DND-41 (cell line): ENCODE measurements at regions not wholly inside any gene's neighbourhood (a gene's known extent, or its start where the extent isn't known, plus 50 kb on each side); places are given as distances from the start of the nearest gene placed in this dataset.

Experiments
- ATAC-seq: fragments of 200-7000 bp; cut with Tn5 transposase; 3 replicates; pipeline ENCODE4 v1.9.1; 2021; ENCODE audit warnings: low read depth; ENCODE audit not compliant: insufficient read depth
- DNase-seq: peaks from one replicate; pipeline ENCODE4 v3.0.0-alpha.2; 2020
- H2AFZ ChIP-seq: 2 replicates; pipeline ENCODE4 v1.6.0; 2012; ENCODE audit warnings: low read depth, low read length
- H3K27ac ChIP-seq: 2 replicates; pipeline ENCODE4 v1.5.1; 2012; ENCODE audit warnings: low read length, inconsistent platforms
- H3K27me3 ChIP-seq: fragments of 200-600 bp; sonication (generic); 2 replicates; pipeline ENCODE4 v1.6.0; 2012; ENCODE audit warnings: low read length, mild to moderate bottlenecking, inconsistent platforms; ENCODE audit not compliant: insufficient read depth, poor library complexity
- H3K36me3 ChIP-seq: 2 replicates; pipeline ENCODE4 v1.5.1; 2012; ENCODE audit warnings: low read length, inconsistent platforms; ENCODE audit not compliant: insufficient read depth
- H3K4me1 ChIP-seq: 2 replicates; pipeline ENCODE4 v1.5.1; 2012; ENCODE audit warnings: mild to moderate bottlenecking, low read length; ENCODE audit not compliant: insufficient read depth
- H3K4me2 ChIP-seq: 2 replicates; pipeline ENCODE4 v1.6.0; 2012; ENCODE audit warnings: mild to moderate bottlenecking, moderate library complexity, low read length, inconsistent platforms; ENCODE audit not compliant: insufficient read depth
- H3K4me3 ChIP-seq, 2 experiments: fragments of 200-600 bp in 1 of 2; shearing (Covaris generic) in 1 of 2; 2 replicates each; pipeline ENCODE4 v1.5.1; 2012 to 2016; ENCODE audit warnings: inconsistent platforms in 2 of 2, low read length in 2 of 2, mild to moderate bottlenecking in 2 of 2, low read depth in 1 of 2, moderate library complexity in 1 of 2
- H3K79me2 ChIP-seq: 2 replicates; pipeline ENCODE4 v1.6.0; 2012; ENCODE audit warnings: low read length, inconsistent platforms; ENCODE audit not compliant: insufficient read depth
- H3K9ac ChIP-seq: 2 replicates; pipeline ENCODE4 v1.6.0; 2012; ENCODE audit warnings: low read depth, mild to moderate bottlenecking, inconsistent platforms, low read length, moderate library complexity
- H3K9me3 ChIP-seq: 2 replicates; pipeline ENCODE4 v1.5.1; 2012; ENCODE audit warnings: low read length, moderate library complexity, mild to moderate bottlenecking, inconsistent platforms; ENCODE audit not compliant: insufficient read depth, severe bottlenecking
- H4K20me1 ChIP-seq: 2 replicates; pipeline ENCODE4 v1.6.0; 2012; ENCODE audit warnings: low read length; ENCODE audit not compliant: insufficient read depth
- CTCF ChIP-seq: IDR thresholded peaks from 2 replicates; pipeline ENCODE4 v1.5.1; 2012; ENCODE audit warnings: borderline replicate concordance, low read length, moderate library complexity, mild to moderate bottlenecking; ENCODE audit not compliant: poor library complexity, severe bottlenecking; ENCODE audit errors: extremely low read depth
- EZH2 ChIP-seq: IDR thresholded peaks from 3 replicates; pipeline ENCODE4 v1.6.1; 2012; ENCODE audit warnings: borderline replicate concordance, low read depth, mild to moderate bottlenecking, moderate library complexity, low read length, inconsistent platforms; ENCODE audit not compliant: severe bottlenecking

- no peak overlapping the region for H3K4me3 ChIP-seq
- H3K36me3 ChIP-seq: no peaks in the 10 kb centered on the region
- ATAC-seq (no peak), DNase-seq (no peak)
- no peak overlapping the region for H3K4me2 ChIP-seq
- H3K9ac ChIP-seq: no peak overlapping the region
- no peaks in the 10 kb centered on the region for H3K9me3 ChIP-seq
- H3K27ac ChIP-seq: no peak overlapping the region
- no peaks in the 10 kb centered on the region for H3K27me3 ChIP-seq
- no peaks in the 10 kb centered on the region for H3K79me2 ChIP-seq
- TF ChIP-seq CTCF (no peak), EZH2 (no peak)
- H2AFZ ChIP-seq: no peak overlapping the region
- H4K20me1 ChIP-seq: no peaks in the 10 kb centered on the region
- H3K4me1 ChIP-seq: no peaks in the 10 kb centered on the region
Observed at GRCh38 chrX:109931677-109932076, 71.2 kb upstream of the TMEM164 start.

GRCh38 chrX:109934434-109934833 lies 68.5 kb upstream of the TMEM164 start:
- H3K9me3 ChIP-seq: no peaks in the 10 kb centered on the region
- H3K27ac ChIP-seq: no peak overlapping the region
- H4K20me1 ChIP-seq: no peaks in the 10 kb centered on the region
- H2AFZ ChIP-seq: no peak overlapping the region
- no peaks in the 10 kb centered on the region for H3K4me1 ChIP-seq
- no peak overlapping the region for H3K4me2 ChIP-seq
- H3K9ac ChIP-seq: no peak overlapping the region
- no peaks in the 10 kb centered on the region for H3K79me2 ChIP-seq
- no peaks in the 10 kb centered on the region for H3K27me3 ChIP-seq
- no peak for ATAC-seq
- DNase-seq: no peak
- no peak overlapping the region for H3K4me3 ChIP-seq
- H3K36me3 ChIP-seq: no peaks in the 10 kb centered on the region
- TF ChIP-seq CTCF (no peak), EZH2 (no peak)

GRCh38 chrX:109934935-109935334 lies 68.0 kb upstream of the TMEM164 start:
- H3K27me3 ChIP-seq: no peaks in the 10 kb centered on the region

More at GRCh38 chrX:109934935-109935334, 68.0 kb upstream of the TMEM164 start:
- no peak overlapping the region for H3K4me2 ChIP-seq
- no peak overlapping the region for H3K9ac ChIP-seq
- ATAC-seq (no peak), DNase-seq (no peak)
- no peaks in the 10 kb centered on the region for H4K20me1 ChIP-seq
- no peak overlapping the region for H3K4me3 ChIP-seq
- no peaks in the 10 kb centered on the region for H3K9me3 ChIP-seq
- TF ChIP-seq CTCF (no peak), EZH2 (no peak)
- no peaks in the 10 kb centered on the region for H3K36me3 ChIP-seq
- no peak overlapping the region for H2AFZ ChIP-seq
- H3K27ac ChIP-seq: no peak overlapping the region
- H3K79me2 ChIP-seq: no peaks in the 10 kb centered on the region
- no peaks in the 10 kb centered on the region for H3K4me1 ChIP-seq
